GM19035 (cell line): ENCODE measurements at regions not wholly inside any gene's neighbourhood (a gene's known extent, or its start where the extent isn't known, plus 50 kb on each side); places are given as distances from the start of the nearest gene placed in this dataset.
"Not testable (repeated sequence)": the region's sequence is repeated elsewhere in the genome, so short reads cannot be mapped to it uniquely, and the experiment has no call there.

Source experiments
- ATAC-seq: cut with Tn5 transposase; IDR thresholded peaks from one replicate; pipeline ENCODE4 v1.9.1; 2021; ENCODE audit not compliant: unreplicated experiment

DNA sequence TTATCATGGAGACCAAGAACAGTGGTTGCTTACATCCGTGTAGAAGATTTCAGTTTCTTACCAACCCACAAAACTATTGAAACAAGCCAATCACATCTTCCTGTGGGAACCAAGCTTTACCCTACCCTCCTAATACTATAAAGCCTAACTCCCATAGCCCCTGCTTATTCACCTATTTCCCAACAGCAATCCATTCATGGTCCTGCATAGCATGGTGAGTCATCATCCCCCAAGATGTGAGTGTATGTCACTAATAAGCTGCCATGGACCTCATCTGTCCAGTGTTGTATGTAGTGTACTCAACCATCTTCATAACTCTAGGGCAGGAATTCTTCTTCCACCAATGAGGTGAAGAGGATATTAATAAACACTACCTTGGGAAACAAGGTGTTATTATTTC lies 1620.4 kb upstream of the FLRT2 start:
- ATAC-seq, result no peak

DNA sequence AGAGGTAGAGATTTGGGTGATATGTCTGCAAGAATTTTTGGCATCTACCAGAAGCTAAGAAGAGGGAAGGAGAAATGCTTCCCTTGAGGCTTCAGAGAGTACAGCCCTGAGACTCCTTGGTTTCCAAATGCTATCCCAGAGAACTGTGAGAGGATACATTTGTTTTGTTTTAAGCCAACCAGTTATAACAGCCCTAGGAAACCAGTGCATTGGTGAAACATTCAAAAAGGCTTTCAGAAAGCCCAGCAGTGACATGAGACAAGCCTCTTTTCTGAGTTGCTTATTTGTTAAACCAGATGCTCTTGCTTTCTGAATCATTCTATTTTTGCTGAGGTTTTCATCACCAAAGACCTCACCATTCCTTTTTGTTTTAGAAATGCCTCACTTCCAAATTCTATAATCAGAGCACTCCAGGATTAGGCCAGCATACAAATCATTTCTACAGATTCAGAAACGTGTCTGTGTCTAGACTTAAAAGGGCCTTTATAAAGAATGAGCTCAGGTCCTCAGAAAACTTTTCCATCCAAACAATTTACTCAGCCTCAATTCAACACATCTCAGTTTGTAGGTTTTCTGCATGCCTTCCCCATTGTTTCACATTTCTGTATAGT lies 1617.8 kb upstream of the FLRT2 start:
- ATAC-seq, result no peak

DNA sequence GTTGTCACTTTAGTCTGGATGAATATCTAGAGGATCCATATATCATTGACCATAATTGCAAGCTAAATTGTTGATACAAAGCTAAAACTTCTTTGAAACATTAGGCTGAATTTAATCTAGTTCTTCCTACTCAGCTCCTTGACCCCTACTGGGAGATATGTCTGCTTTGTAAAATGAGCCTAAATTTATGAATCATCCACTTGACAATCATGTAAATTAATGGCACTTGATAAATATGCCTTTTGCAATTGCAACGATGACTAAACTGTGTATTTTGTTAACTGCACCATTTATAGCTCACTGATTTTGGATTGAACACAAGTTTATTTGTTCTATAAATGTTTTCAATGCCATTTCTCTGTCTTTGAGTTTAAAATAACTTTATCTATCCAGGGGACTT lies 1616.5 kb upstream of the FLRT2 start:
- no peak for ATAC-seq

DNA sequence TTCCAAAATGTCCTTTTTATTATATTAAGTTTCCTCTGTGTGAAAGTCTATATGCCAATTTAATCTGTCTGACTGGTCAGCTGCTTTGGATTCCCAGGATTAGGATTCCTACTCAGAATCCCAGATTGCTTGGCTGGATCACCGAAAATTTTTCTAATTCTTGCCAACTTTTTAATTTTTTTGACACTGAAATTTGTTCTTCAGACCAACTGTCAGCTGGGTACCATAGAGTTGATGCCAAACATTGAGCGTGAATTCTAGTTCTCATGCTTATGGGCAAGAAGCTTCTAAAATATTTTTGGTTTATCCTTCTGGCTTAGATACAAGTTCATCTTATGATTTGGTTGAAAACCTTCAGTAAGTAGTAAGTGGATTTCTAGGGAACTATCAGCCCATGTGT lies 1611.4 kb upstream of the FLRT2 start:
- ATAC-seq, result no peak

DNA sequence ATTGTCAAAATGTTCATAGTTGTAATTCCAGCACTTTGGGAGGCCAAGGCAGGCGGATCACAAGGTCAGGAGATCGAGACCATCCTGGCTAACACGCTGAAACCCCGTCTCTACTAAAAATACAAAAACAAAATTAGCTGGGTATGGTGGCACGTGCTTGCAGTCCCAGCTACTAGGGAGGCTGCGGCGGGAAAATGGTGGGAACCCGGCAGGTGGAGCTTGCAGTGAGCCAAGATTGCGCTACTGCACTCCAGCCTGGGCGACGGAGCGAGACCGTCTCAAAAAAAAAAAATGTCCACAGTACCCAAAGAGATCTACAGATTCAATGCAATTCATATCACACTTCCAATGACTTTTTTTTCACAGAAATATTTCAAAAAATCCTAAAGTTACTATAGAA lies 1610.3 kb upstream of the FLRT2 start:
- ATAC-seq, result not testable (repeated sequence)

GRCh38 chr14:83923842-83924241 lies 1606.1 kb upstream of the FLRT2 start:
- no peak for ATAC-seq

DNA sequence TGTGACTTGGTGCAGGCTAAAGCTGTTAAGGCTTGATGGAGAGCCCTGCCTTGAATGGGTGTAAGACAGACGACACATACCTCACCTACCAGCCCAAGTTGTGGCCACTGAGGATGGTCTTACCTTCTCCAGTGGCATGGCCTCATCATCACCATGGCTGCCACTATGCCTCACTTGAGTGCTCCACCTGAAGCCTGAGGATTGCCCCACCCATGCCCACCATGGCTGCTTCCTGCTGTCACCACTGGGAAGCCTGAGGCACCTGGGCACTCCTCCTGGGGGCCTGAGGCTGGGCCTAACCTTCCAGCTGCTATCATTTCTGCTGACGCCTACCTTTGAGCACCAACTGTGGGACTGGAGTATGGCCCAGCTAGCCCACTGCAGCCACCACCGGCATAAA lies 1605.7 kb upstream of the FLRT2 start:
- ATAC-seq, result no peak

DNA sequence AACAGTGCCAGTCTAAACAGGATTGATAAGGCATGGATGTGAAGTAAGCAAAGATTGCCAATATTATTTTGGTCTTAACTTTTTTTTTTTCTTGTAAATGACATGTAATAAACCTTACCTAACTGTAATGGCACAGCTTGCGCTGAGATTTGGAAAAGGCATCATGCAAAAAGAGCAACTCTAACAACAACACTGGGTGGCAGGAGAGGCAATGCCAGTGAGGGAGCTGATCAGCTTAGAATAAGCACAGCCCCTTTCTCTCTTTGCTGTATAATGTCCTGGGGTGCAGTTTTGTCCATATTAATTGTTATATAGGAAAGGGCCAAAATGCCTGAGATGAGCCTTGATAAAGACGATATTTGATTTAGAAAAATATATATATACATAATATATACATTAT lies 1589.7 kb upstream of the FLRT2 start:
- no peak for ATAC-seq

- no peak for ATAC-seq
Measured at GRCh38 chr14:83958359-83958758, 1571.6 kb upstream of the FLRT2 start.

- ATAC-seq, result no peak
Measured at GRCh38 chr14:83960832-83961512, 1569.0 kb upstream of the FLRT2 start.

- ATAC-seq, result no peak
Measured at GRCh38 chr14:83969998-83970397, 1559.9 kb upstream of the FLRT2 start.

- no peak for ATAC-seq
Measured at GRCh38 chr14:83972631-83973030, 1557.3 kb upstream of the FLRT2 start.

GRCh38 chr14:83974647-83975163 lies 1555.2 kb upstream of the FLRT2 start:
- ATAC-seq, result no peak

- no peak for ATAC-seq
Measured at GRCh38 chr14:83975435-83975834, 1554.5 kb upstream of the FLRT2 start.

- no peak for ATAC-seq
Measured at GRCh38 chr14:83975841-83976770, 1553.8 kb upstream of the FLRT2 start.

GRCh38 chr14:83977583-83977982 lies 1552.4 kb upstream of the FLRT2 start:
- no peak for ATAC-seq

GRCh38 chr14:83981676-83982258 lies 1548.2 kb upstream of the FLRT2 start:
- ATAC-seq, result not testable (repeated sequence)

- ATAC-seq, result no peak
Measured at GRCh38 chr14:83988275-83988674, 1541.7 kb upstream of the FLRT2 start.

DNA sequence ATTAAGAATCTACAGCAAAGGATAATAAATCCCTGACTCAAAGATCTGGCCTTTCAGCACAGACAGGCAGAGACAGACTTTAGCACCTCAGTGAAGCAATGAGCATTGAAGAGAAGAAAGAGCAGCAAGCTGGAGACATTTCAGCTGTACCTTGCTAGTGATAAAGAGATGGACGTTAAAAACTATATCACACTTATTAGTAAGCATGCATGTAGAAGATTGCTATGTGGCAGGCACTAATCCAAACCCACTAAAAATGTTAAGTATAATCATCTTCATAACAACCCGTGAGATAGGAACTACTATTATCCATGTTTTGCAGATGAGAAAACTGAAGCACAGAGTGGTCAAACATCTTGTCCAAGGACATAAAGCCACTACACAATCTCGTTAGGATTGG lies 1538.3 kb upstream of the FLRT2 start:
- no peak for ATAC-seq

DNA sequence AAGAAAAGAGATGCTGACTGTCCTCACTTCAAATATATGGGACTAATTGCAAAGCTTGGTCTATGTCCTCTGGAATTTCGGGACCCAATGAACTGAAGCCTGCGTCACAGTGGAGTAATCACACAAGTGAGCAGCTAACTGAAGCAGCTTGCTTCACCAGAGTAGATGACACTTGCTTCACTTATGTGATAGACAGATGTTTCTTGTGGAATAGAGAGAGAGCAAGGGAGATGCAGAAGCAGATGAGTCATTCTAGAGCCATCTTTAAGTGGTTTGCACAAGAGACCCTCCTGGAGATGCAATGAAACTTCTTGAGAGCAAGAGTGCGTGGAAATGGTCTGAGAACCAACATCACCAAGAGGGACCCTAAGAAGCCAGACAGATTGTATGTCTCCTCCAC lies 1537.1 kb upstream of the FLRT2 start:
- ATAC-seq, result no peak

DNA sequence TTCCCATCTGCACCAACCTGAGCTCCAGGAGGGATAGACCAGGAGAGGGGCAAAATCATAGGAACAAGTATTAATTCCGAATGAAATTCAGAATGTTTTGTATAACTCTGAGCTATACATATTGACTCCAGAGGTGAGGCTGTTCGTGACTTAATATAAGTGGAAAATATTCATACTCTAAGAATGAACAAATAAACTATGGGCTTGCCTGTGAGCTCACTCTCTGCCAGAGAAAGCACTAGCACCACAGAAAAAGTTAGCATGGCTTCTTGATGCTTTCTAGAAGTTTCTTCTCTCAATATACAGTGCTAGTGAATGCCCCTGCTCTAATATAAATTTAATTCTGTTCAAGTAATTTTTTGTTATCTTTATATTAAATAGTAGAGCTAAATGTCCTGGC lies 1536.4 kb upstream of the FLRT2 start:
- no peak for ATAC-seq
